NCI-H1092 treated with DMSO at 0.1 percent for 48 hours (cell line): ENCODE measurements at regions not wholly inside any gene's neighbourhood (a gene's known extent, or its start where the extent isn't known, plus 50 kb on each side); places are given as distances from the start of the nearest gene placed in this dataset.
A peak's percentile ranks its signal among the peaks of the same experiment; 100 is the strongest.
"Not testable (repeated sequence)": the region's sequence is repeated elsewhere in the genome, so short reads cannot be mapped to it uniquely, and the experiment has no call there.

Experiments
- DNase-seq: peaks from one replicate; lab custom pipeline; 2025; lab: John Stamatoyannopoulos, UW

- no peak for DNase-seq
Observed at GRCh38 chr3:191963182-191963581, 502.2 kb downstream of the PYDC2 start.

GRCh38 chr3:191966556-191966955, 505.6 kb downstream of the PYDC2 start:
- DNase-seq: no peak

GRCh38 chr3:191968299-191968698, 507.3 kb downstream of the PYDC2 start:
- no peak for DNase-seq

DNA sequence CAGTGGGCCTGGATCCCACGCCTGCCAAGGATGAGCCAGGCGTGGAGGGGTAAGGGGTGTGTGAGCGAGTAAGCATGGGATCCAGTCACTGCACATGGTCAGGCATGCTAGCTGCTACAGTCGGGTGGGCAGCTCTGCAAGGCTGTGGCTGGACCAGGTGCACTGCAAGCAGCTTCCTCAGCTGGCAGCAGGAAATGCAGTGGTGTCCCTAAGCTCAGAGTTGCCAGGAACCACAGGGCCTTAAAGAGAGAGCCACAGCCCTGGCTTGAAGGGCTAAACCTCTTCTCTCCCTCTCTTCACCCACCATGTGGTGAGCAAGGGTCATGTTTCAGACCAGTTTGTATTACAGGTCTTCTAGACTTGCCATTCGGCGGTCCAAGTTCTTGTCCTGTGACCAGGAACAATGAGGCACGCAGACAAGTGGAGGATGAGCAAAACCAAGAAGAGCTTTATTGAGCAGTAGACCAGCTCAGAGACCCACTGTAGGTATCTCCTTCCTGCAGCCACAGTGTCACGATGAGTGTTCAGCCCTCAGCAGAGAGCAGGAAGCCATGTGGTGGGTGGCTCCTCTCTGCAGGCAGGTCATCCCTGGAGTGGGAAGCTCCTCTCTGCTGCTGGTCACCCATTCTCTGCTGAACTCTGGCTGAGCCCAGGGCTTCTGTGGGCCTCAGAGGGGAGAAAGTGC, 511.9 kb downstream of the PYDC2 start:
- DNase-seq: no peak

DNA sequence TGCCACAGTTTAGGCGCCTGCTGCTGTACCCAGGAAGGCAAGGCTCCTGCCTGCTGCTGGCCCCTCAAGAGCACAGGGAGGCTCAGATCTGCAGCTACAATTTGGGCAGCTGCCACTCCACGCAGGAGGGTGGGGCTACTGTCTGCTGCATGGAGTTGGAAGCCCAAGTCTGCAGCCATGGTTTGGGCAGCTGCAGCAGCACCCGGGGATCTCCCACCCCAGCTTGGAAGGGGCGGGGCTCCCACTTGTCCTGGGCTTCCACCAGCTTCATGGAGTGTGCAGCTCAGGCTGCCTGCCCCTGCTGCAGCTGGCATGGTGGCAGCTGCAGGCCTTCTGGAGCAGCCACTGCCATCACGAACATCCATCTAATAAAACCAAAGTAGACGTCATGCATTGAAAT, 512.9 kb downstream of the PYDC2 start:
- no peak for DNase-seq

DNA sequence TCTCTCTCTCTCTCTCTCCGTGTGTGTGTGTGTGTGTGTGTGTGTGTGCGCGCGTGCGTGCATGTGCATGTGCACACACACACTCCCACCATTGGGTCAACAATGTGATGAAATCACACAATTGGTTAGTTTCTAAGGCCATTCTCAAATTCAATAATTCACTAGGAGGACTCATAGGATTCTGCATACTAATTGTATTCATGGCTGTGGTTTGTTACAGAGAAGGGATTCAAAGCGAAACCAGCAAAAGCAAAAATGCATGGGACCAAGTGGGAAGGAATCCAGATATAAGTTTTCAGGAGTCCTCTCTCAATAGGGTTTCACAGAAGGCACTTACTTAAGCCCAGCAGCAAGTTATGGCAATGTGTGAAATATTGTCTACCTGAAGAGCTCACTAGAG, 515.0 kb downstream of the PYDC2 start:
- no peak for DNase-seq

GRCh38 chr3:191980443-191980842, 519.5 kb downstream of the PYDC2 start:
- no peak for DNase-seq

- no peak for DNase-seq
Observed at GRCh38 chr3:191982481-191982880, 521.5 kb downstream of the PYDC2 start.

DNA sequence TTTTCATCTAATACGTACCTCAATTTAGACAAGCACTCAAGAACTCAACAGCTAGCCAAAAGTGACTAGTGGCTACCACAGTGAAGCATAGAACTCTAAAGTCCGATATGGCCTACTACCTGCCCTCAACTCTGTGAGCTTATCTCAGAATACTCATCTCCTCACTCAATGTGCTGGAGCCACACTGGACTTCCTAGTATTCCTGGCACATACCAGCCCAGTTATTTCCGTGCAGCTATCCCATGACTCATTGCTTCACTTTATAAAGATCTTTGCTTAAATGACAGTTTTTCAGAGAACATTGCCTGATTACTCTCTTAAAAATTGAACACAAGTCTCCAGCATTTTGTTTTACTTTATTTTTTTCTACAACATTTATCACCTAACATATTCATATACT, 524.7 kb downstream of the PYDC2 start:
- DNase-seq: no peak

- peak; percentile 19 for DNase-seq
Observed at GRCh38 chr3:191987831-191988350, 526.9 kb downstream of the PYDC2 start.

- DNase-seq: not testable (repeated sequence)
Observed at GRCh38 chr3:191993952-191994351, 533.0 kb downstream of the PYDC2 start.

- no peak for DNase-seq
Observed at GRCh38 chr3:191997093-191997492, 536.1 kb downstream of the PYDC2 start.

DNA sequence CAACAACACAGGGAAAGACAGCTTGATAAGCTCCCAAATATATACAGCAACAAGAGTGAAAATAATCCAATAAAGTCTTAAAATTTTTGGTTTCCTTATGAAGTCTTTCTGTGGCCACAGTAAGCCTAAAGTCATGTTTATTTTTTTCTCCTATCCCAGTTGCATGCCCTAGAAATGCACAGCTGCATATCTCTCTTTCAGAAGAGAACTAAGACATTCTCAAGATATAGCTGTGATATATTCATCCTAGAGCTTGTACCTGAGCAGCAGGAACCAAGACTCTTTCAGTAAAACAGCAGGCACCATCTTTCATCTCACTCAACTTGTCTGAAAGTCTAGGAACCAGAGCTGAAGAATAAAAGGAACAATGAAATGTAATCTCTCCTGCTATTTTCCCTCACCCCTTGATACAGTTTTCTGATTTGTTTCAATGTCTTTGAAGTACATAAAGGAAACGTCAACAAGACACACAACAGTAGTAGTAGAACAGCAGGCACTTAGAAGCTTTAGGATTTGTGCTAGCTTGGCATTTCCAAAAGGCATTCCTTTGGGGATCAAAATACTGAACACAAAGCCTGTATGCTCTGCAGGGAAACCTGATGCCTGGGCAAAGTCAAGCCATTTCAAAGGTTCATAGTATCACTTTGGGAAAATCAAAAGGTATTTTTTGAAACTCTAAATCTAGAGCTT, 536.8 kb downstream of the PYDC2 start:
- no peak for DNase-seq

DNA sequence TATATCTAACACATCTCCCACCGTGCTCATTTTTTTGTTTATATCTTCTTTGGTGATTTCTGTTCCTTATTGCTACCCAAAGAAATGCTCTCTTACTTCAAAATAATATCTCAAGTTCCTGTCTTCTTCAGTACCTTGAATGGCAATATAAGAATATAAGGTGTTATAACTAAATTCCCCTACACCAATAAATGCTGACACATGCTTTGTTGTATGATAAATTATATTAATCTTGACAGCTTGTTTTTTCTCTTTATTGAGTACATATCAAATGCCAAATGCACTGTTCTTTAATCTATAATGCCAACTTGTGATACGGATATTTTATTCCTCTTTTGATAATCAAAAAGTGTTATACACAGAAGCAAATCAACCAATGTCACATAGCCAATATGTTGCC, 540.3 kb downstream of the PYDC2 start:
- no peak for DNase-seq

- no peak for DNase-seq
Observed at GRCh38 chr3:192005989-192006388, 545.0 kb downstream of the PYDC2 start.

DNA sequence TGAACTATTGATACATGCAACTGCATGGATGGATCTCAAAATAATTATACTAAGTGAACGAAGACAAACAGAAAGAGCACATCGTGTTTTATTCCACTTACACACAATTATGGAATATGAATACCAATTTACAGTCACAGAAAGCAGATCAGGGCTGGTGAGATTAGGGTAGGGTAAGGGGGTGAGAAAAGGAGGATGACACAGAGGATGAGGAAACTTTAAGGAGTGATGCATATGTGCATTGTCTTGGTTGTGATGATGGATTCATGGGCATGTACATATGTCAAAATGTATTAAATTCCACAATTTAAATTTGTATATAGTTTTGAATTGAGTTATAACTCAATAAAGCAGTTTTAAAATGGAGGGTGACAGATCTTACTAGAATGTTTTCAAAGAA, 548.9 kb downstream of the PYDC2 start:
- DNase-seq: no peak

GRCh38 chr3:192010490-192010889, 549.5 kb downstream of the PYDC2 start:
- DNase-seq: peak; percentile 75

DNA sequence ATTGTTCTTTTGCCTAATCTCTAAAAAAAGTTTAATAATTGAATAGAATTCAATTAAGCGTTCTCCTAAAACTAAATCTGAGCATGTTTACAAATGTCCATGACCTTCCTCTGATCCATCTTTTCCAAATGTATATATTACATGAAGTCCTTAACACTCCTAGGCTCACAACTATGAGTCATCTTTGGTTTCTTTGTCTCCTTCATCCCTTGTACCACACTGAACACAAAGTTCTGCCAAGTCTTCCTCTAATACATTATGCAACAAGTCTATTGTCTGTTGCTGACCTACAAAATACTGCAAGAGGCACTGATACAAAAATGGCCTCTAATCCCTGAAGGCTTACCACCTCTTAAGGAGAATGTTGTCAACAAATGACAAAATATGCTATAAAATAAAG, 550.2 kb downstream of the PYDC2 start:
- no peak for DNase-seq

GRCh38 chr3:192013110-192013509, 552.1 kb downstream of the PYDC2 start:
- no peak for DNase-seq

- no peak for DNase-seq
Observed at GRCh38 chr3:192022412-192022811, 561.4 kb downstream of the PYDC2 start.

GRCh38 chr3:192024751-192025150, 563.8 kb downstream of the PYDC2 start:
- DNase-seq: no peak

- no peak for DNase-seq
Observed at GRCh38 chr3:192026661-192027060, 565.7 kb downstream of the PYDC2 start.

- DNase-seq: no peak
Observed at GRCh38 chr3:192031941-192032340, 571.0 kb downstream of the PYDC2 start.

GRCh38 chr3:192033246-192033645, 572.3 kb downstream of the PYDC2 start:
- DNase-seq: no peak
